Colonic mucosa (tissue), 4 donors: ENCODE measurements at regions not wholly inside any gene's neighbourhood (a gene's known extent, or its start where the extent isn't known, plus 50 kb on each side); places are given as distances from the start of the nearest gene placed in this dataset.

Source experiments
- DNase-seq: peaks from one replicate; pipeline ENCODE4 v3.0.0-alpha.2; 2020
- H3K27ac ChIP-seq: fragments of 200-600 bp; one replicate; pipeline ENCODE4 v1.8.0; 2021
- H3K27me3 ChIP-seq: fragments of 200-600 bp; one replicate; pipeline ENCODE4 v1.8.0; 2021
- H3K36me3 ChIP-seq: fragments of 200-600 bp; one replicate; pipeline ENCODE4 v1.8.0; 2021
- H3K4me1 ChIP-seq: fragments of 200-600 bp; one replicate; pipeline ENCODE4 v1.8.0; 2021; ENCODE audit warnings: mild to moderate bottlenecking
- H3K4me3 ChIP-seq: fragments of 200-600 bp; one replicate; pipeline ENCODE4 v1.8.0; 2021
- H3K9ac ChIP-seq, 2 donors: one replicate each; pipeline ENCODE4 v1.7.0; 2013; ENCODE audit warnings: control low read depth in 2 of 2, low read depth in 2 of 2, low read length in 2 of 2
- H3K9me3 ChIP-seq: fragments of 200-600 bp; one replicate; pipeline ENCODE4 v1.8.0; 2021
- intact Hi-C: fragments of 100-400 bp; cut with DNase I; formaldehyde crosslinking; loops from one replicate; pipeline ENCODE4 v1.14.1; 2022
- TF ChIP-seq, protein P1 (sequence below): fragments of 200-600 bp; IDR thresholded peaks from one replicate; pipeline ENCODE4 v1.8.0; 2022; ENCODE audit warnings: antibody characterized with exemption, mild to moderate bottlenecking
- donor health status: healthy.
- donor health status: DM: no; HTN: no; CAD: no.
- donor health status: DM: no; HTN: no; CAD: no.

GRCh38 chr21:38556390-38556789, 58.1 kb upstream of the ERG start:
- no peak for DNase-seq
- no peaks in the 10 kb centered on the region for H3K4me1 ChIP-seq
- H3K9me3 ChIP-seq, result no peaks in the 10 kb centered on the region
- H3K4me3 ChIP-seq, result no peak overlapping the region
- TF ChIP-seq, protein P1, sequence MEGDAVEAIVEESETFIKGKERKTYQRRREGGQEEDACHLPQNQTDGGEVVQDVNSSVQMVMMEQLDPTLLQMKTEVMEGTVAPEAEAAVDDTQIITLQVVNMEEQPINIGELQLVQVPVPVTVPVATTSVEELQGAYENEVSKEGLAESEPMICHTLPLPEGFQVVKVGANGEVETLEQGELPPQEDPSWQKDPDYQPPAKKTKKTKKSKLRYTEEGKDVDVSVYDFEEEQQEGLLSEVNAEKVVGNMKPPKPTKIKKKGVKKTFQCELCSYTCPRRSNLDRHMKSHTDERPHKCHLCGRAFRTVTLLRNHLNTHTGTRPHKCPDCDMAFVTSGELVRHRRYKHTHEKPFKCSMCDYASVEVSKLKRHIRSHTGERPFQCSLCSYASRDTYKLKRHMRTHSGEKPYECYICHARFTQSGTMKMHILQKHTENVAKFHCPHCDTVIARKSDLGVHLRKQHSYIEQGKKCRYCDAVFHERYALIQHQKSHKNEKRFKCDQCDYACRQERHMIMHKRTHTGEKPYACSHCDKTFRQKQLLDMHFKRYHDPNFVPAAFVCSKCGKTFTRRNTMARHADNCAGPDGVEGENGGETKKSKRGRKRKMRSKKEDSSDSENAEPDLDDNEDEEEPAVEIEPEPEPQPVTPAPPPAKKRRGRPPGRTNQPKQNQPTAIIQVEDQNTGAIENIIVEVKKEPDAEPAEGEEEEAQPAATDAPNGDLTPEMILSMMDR, result no peak
- H3K36me3 ChIP-seq, result no peaks in the 10 kb centered on the region
- H3K27me3 ChIP-seq, result no peaks in the 10 kb centered on the region
- no peak overlapping the region for H3K9ac ChIP-seq
- no peak overlapping the region for H3K27ac ChIP-seq
- intact Hi-C loops, result no loop called here

DNA sequence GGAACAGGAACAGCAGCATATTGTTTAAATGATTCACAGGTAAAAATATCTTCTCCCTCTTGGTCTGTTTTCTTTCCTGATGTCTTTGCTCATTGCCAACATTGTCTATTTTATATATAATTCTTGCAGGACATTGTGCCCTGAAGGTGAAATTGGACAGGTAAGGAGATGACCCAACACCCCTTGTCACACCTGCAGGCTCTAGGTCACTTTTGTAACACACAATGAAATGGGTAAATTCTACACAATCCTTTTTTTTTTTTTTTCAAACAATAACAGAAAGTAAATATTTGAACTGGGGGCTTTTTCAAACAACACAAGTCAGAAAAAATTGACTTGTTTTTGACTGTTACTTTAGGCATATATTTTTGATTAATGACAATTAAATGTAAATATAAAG, 62.9 kb upstream of the ERG start:
- no peak overlapping the region for H3K9ac ChIP-seq
- no peak overlapping the region for H3K27ac ChIP-seq
- intact Hi-C loops, result no loop called here
- H3K36me3 ChIP-seq, result no peaks in the 10 kb centered on the region
- DNase-seq, result no peak
- TF ChIP-seq, protein P1, result no peak
- no peak overlapping the region for H3K4me3 ChIP-seq
- H3K4me1 ChIP-seq, result no peaks in the 10 kb centered on the region
- no peaks in the 10 kb centered on the region for H3K27me3 ChIP-seq
- no peaks in the 10 kb centered on the region for H3K9me3 ChIP-seq

DNA sequence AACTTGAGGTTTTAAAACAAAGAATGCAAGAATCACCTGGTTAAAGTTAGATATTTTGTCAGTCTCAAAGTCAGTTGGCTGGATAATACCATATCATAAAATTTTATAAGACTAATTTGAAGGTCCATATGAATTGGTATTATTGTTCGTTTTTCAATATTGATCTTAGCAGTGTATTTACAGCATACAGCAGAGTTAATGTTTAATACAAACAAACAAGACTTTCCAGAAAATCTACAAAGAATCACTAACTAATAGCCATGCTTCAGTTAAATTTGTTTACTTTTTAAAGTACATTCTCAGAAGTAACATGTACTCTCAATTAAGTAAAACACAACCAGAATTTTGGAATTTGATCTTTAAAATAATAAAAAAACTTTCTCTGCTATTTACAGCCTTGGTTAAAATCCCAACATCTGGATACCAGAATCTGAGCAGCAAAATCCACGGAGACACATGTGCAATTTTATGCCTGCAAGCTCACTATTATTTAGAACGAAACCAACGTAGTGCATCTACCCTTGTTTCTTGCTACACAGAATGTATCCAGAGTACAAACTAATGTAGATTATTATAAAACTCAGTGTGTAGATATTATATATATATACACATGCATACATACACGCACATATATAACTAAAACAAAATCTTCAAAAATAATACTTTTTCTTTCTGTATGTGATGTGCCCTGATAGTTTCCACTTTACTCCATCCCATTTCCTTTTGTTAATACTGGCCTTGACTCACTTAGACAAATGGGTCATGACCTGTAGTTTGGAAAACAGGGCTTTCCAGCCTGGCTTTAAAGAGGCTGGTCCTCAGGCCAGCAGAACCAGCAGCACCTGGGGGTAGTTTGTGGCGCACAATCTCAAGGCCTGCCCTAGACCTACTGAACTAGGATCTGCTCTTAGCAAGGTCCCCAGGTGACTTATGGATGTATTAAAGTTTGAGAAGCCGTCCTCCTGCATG, 63.6 kb upstream of the ERG start:
- TF ChIP-seq, protein P1, result no peak
- intact Hi-C loops, result no loop called here

GRCh38 chr21:38567335-38567969, 69.2 kb upstream of the ERG start:
- no peak overlapping the region for H3K27ac ChIP-seq
- no peaks in the 10 kb centered on the region for H3K27me3 ChIP-seq
- H3K36me3 ChIP-seq, result no peaks in the 10 kb centered on the region
- TF ChIP-seq, protein P1, result no peak
- no peak overlapping the region for H3K9ac ChIP-seq
- no peak for DNase-seq
- no peaks in the 10 kb centered on the region for H3K4me1 ChIP-seq
- intact Hi-C loops, result no loop called here
- H3K9me3 ChIP-seq, result no peaks in the 10 kb centered on the region
- no peak overlapping the region for H3K4me3 ChIP-seq

More for the DNA sequence above, 63.6 kb upstream of the ERG start:
- no peak overlapping the region for H3K9ac ChIP-seq
- H3K9me3 ChIP-seq, result no peaks in the 10 kb centered on the region
- H3K4me1 ChIP-seq, result no peaks in the 10 kb centered on the region
- H3K4me3 ChIP-seq, result no peak overlapping the region
- no peak overlapping the region for H3K27ac ChIP-seq
- no peaks in the 10 kb centered on the region for H3K36me3 ChIP-seq
- no peak for DNase-seq
- H3K27me3 ChIP-seq, result no peaks in the 10 kb centered on the region

- no peaks in the 10 kb centered on the region for H3K27me3 ChIP-seq
- no peak overlapping the region for H3K4me3 ChIP-seq
- no peak overlapping the region for H3K9ac ChIP-seq
- H3K9me3 ChIP-seq, result no peaks in the 10 kb centered on the region
- TF ChIP-seq, protein P1, result no peak
- H3K27ac ChIP-seq, result no peak overlapping the region
- intact Hi-C loops, result no loop called here
- no peak for DNase-seq
- no peaks in the 10 kb centered on the region for H3K4me1 ChIP-seq
- H3K36me3 ChIP-seq, result no peaks in the 10 kb centered on the region
Measured at GRCh38 chr21:38567970-38568360, 69.7 kb upstream of the ERG start.
